Stimulated activated naive CD8-positive, alpha-beta T cell treated with anti-CD3 and anti-CD28 coated beads, Interleukin-15, amount 100 ng/mL, for 72 hours (primary cell): ENCODE measurements at regions not wholly inside any gene's neighbourhood (a gene's known extent, or its start where the extent isn't known, plus 50 kb on each side); places are given as distances from the start of the nearest gene placed in this dataset.

ENCODE experiments used
- ATAC-seq: fragments of 150-1000 bp; cut with Tn5 transposase; 2 replicates; pipeline ENCODE4 v1.10.0; 2021; ENCODE audit warnings: mild to moderate bottlenecking, moderate library complexity
- DNase-seq, 2 donors: peaks; one replicate each; pipeline ENCODE4 v3.0.0; 2021 to 2022
- H3K27ac Mint-ChIP-seq, 2 donors: one replicate each; pipeline ENCODE4 v1.8.0; 2022; ENCODE audit warnings: mild to moderate bottlenecking in 2 of 2, mixed read lengths in 2 of 2, moderate library complexity in 2 of 2
- H3K27me3 Mint-ChIP-seq: one replicate; pipeline ENCODE4 v1.8.0; 2022; ENCODE audit warnings: mixed read lengths
- H3K4me1 Mint-ChIP-seq: one replicate; pipeline ENCODE4 v1.8.0; 2022; ENCODE audit warnings: mild to moderate bottlenecking, mixed read lengths
- H3K4me3 Mint-ChIP-seq, 2 donors: one replicate each; pipeline ENCODE4 v1.8.0; 2022; ENCODE audit warnings: mild to moderate bottlenecking in 2 of 2, mixed read lengths in 2 of 2, moderate library complexity in 1 of 2
- H3K9me3 Mint-ChIP-seq, 2 donors: one replicate each; pipeline ENCODE4 v1.8.0; 2022; ENCODE audit warnings: mixed read lengths in 2 of 2

DNA sequence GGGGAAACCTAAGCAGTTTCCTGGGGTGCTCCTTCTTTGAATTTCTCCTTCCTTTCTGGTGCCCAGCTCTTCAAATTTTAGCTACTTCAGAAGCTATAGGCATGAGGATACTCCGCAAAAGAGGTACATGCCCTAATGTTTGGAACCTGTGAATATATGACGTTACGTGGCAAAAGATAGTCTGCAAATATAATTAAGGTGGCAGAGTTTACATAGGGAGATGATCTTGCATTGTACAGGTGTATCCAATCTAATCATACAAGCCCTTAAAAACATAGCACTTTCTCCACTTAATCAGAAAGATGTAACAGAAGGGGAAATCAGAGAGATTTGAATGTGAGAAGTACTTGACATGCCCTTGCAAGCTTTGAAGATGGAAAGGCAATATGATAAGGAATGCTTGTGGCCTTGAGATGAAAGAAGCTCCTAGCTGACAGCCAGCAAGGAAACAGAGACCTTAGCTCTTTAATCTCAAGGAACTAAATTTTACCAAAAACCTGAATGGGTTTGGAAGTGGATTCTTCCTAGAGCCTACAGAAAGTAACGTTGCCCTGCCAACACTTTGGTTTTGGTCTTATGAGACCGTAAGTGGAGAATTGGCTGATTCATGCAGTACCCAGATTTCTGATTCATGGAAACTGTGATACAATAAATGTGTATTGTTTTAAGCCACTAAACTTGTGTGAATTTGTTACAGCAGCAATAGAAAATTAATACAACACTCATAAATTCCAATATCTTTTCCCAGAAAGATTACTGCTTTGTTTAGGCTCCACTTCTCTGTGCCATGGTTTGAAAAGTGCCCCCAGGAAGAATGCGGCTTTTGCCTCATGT lies 268.4 kb downstream of the FAM170A start:
- ATAC-seq (no peak), DNase-seq (no peak)
- Mint-ChIP-seq H3K4me1 (no peaks in the 10 kb centered on the region), H3K9me3 (peaks cover 0 to 3% of the 10 kb centered on the region in 2 donors), H3K27ac (no peak overlapping the region), H3K4me3 (no peak overlapping the region), H3K27me3 (no peaks in the 10 kb centered on the region)

DNA sequence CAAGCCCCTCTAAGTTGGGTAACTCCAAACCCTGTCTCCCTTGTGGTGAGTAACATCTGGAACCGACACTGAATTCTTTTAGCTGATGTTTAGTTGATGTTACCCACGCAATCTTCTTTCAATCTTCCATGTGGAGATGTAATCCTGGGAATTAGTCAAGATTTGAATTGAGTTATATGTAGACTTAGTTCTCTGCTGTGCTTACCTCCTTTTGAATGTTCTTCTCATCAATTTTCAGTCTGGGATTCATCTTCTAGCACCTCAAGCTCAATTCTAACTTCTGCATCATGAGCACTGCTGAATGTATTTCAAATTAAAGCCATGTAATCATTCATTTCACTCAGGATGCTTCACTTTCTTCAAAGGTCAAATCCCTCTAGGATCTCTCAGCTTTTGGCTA lies 270.6 kb downstream of the FAM170A start:
- H3K4me1 Mint-ChIP-seq: no peaks in the 10 kb centered on the region
- DNase-seq (no peak), ATAC-seq (no peak)
- H3K4me3 Mint-ChIP-seq: no peak overlapping the region
- no peaks in the 10 kb centered on the region for H3K9me3 Mint-ChIP-seq
- no peak overlapping the region for H3K27ac Mint-ChIP-seq
- no peaks in the 10 kb centered on the region for H3K27me3 Mint-ChIP-seq

DNA sequence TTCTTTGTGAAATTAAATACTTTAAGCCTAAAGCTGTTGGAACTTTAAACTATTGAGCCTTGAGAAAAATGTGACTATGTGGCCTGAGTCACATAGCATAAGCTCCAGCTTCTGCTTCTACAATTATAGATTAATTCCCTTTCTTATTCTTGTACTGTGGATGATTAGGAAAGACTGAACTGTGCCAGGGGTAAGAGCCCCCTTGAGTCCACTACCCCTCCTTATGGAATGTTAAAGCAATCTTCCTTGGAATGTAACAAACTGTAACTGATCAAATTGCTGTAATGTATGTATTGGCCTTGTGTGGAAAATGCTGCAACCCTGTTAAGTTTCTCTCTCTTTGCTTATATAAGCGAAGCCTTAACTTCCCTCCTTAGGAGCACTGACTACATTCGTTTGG lies 273.2 kb downstream of the FAM170A start:
- no peak for ATAC-seq
- no peaks in the 10 kb centered on the region for H3K27me3 Mint-ChIP-seq
- no peak overlapping the region for H3K4me3 Mint-ChIP-seq
- no peak for DNase-seq
- H3K27ac Mint-ChIP-seq: no peak overlapping the region
- H3K9me3 Mint-ChIP-seq: peaks cover 0 to 10% of the 10 kb centered on the region in 2 donors
- no peaks in the 10 kb centered on the region for H3K4me1 Mint-ChIP-seq

GRCh38 chr5:119913425-119913824 lies 284.1 kb downstream of the FAM170A start:
- DNase-seq (no peak), ATAC-seq (no peak)
- no peak overlapping the region for H3K4me3 Mint-ChIP-seq
- peaks cover 0 to 15% of the 10 kb centered on the region in 2 donors for H3K9me3 Mint-ChIP-seq
- H3K27ac Mint-ChIP-seq: no peak overlapping the region
- no peaks in the 10 kb centered on the region for H3K4me1 Mint-ChIP-seq
- no peaks in the 10 kb centered on the region for H3K27me3 Mint-ChIP-seq

- Mint-ChIP-seq H3K9me3 (no peaks in the 10 kb centered on the region), H3K4me3 (no peak overlapping the region), H3K27ac (no peak overlapping the region), H3K27me3 (no peaks in the 10 kb centered on the region), H3K4me1 (no peaks in the 10 kb centered on the region)
- DNase-seq (no peak), ATAC-seq (no peak)
Observed at GRCh38 chr5:119919279-119919678, 289.9 kb downstream of the FAM170A start.

GRCh38 chr5:119926301-119926700 lies 296.9 kb downstream of the FAM170A start:
- no peak overlapping the region for H3K4me3 Mint-ChIP-seq
- no peaks in the 10 kb centered on the region for H3K4me1 Mint-ChIP-seq

DNA sequence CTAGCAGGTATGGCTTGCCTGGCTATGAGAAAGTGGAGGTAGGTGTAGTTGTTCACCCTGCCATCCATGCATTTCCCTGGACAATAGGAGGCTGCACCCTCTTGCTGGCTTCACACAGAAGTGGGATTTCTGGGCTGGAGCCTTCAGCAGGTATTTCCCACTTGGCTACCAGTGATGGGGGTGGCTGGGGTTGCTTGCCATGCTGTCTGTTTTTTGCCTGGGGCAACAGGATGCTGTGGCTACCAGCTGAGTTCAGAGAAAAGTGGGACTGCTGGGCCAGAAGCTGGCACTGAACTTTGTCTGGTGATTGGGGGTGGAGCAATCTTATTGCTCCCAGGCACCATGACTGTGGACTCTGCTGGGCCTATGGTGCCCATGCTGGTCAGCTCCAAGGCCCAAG lies 299.6 kb downstream of the FAM170A start:
- Mint-ChIP-seq H3K9me3 (no peaks in the 10 kb centered on the region), H3K27ac (no peak overlapping the region), H3K4me3 (no peak overlapping the region), H3K4me1 (no peaks in the 10 kb centered on the region), H3K27me3 (no peaks in the 10 kb centered on the region)
- ATAC-seq: no peak
- DNase-seq: no peak

More at GRCh38 chr5:119926301-119926700, 296.9 kb downstream of the FAM170A start:
- Mint-ChIP-seq H3K27me3 (no peaks in the 10 kb centered on the region), H3K9me3 (no peaks in the 10 kb centered on the region), H3K27ac (no peak overlapping the region)
- ATAC-seq (no peak), DNase-seq (no peak)

DNA sequence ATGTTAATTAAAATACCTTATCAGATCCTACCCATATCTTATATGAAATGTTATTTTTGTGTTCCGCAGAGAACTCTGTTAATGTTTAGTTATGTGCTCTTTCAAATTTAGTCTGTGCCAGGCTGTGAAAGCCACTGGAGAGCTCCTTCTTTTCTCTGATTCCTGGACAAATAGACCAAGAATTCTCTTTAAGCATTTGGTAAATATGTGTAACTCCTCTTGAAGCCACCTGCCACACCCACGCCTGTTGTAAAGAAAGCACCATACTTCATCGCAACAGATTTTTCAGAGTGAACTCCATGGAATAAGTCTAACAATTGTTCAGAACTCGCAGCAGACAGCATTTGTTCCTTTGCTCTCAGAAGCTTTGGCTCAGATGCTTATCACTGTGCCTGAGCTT lies 301.1 kb downstream of the FAM170A start:
- Mint-ChIP-seq H3K9me3 (no peaks in the 10 kb centered on the region), H3K4me1 (no peaks in the 10 kb centered on the region)

DNA sequence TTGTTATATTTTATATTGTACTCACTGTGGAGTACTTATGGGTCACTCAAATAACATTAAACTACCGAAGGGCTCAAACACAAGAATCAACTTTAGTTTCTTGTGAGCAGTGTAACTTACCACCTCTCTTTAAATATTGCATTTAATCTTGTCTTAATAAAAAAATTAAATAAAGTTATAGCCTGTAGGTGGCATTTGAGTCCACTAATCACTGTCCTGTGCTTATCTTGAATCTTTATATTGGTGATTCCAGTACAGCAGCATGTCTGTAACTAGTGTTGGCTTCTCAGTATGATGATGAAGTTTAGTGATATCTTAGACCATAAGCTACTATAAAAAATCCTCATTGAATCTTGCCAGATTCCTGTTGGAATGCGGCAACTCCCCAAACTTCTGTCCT lies 313.8 kb downstream of the FAM170A start:
- Mint-ChIP-seq H3K4me3 (no peak overlapping the region), H3K9me3 (peaks cover 0 to 5% of the 10 kb centered on the region in 2 donors), H3K4me1 (no peaks in the 10 kb centered on the region), H3K27ac (no peak overlapping the region), H3K27me3 (no peaks in the 10 kb centered on the region)
- DNase-seq (no peak), ATAC-seq (no peak)

More for the DNA sequence above, 301.1 kb downstream of the FAM170A start:
- ATAC-seq (no peak), DNase-seq (no peak)
- Mint-ChIP-seq H3K27ac (no peak overlapping the region), H3K4me3 (no peak overlapping the region), H3K27me3 (no peaks in the 10 kb centered on the region)

- Mint-ChIP-seq H3K4me3 (no peak overlapping the region), H3K4me1 (no peaks in the 10 kb centered on the region), H3K9me3 (no peaks in the 10 kb centered on the region), H3K27ac (no peak overlapping the region), H3K27me3 (no peaks in the 10 kb centered on the region)
- DNase-seq (no peak), ATAC-seq (no peak)
Observed at GRCh38 chr5:119945691-119946090, 316.3 kb downstream of the FAM170A start.

DNA sequence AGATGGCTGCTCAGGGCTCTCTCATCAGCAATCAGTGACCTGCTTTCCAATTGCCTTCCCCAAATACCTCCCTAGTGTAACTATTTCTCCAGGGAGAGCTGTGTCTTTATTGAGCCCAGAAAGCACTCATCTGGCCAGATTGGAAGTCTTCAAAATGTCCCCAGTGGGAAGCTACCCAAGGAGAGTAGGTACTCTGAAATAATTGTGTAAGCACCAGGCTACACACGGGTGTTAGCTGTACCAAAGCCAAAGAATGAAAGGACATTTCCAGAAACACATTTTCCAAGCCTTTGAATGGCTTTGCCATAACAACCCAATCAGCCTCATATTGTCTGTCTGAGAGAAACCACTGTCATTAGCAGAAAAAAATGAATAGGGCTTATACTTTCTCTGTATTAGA lies 318.8 kb downstream of the FAM170A start:
- no peak overlapping the region for H3K4me3 Mint-ChIP-seq
- H3K27ac Mint-ChIP-seq: no peak overlapping the region
- no peaks in the 10 kb centered on the region for H3K4me1 Mint-ChIP-seq
- no peaks in the 10 kb centered on the region for H3K9me3 Mint-ChIP-seq
- no peak for ATAC-seq
- no peak for DNase-seq
- no peaks in the 10 kb centered on the region for H3K27me3 Mint-ChIP-seq

- no peaks in the 10 kb centered on the region for H3K27me3 Mint-ChIP-seq
- no peaks in the 10 kb centered on the region for H3K4me1 Mint-ChIP-seq
- no peak overlapping the region for H3K4me3 Mint-ChIP-seq
- ATAC-seq (no peak), DNase-seq (no peak)
- no peaks in the 10 kb centered on the region for H3K9me3 Mint-ChIP-seq
- no peak overlapping the region for H3K27ac Mint-ChIP-seq
Observed at GRCh38 chr5:119949426-119949999, 320.2 kb downstream of the FAM170A start.

GRCh38 chr5:119951330-119951934 lies 322.1 kb downstream of the FAM170A start:
- ATAC-seq (no peak), DNase-seq (no peak)
- no peak overlapping the region for H3K4me3 Mint-ChIP-seq
- no peak overlapping the region for H3K27ac Mint-ChIP-seq
- H3K27me3 Mint-ChIP-seq: no peaks in the 10 kb centered on the region
- H3K9me3 Mint-ChIP-seq: no peaks in the 10 kb centered on the region
- no peaks in the 10 kb centered on the region for H3K4me1 Mint-ChIP-seq

DNA sequence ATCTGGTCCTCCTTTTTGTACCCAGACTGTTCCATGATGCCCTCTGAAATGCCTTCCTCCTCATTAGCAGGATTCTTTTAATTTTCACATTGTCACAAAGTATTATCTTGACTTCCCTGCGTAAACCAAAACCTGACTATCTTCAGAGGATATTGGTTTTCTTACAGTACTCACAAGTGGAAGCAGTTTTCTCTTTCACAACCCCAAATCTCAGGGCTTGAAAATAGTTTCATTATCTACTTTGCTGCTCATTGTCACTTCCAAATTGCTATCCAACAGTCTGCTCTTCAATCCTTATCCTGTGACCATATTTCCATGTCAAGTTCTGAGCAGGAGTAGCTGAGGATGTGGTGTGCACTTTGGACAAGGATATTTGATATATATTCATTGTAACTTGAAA lies 324.1 kb downstream of the FAM170A start:
- Mint-ChIP-seq H3K27me3 (no peaks in the 10 kb centered on the region), H3K4me3 (no peak overlapping the region), H3K9me3 (no peaks in the 10 kb centered on the region), H3K27ac (no peak overlapping the region), H3K4me1 (no peaks in the 10 kb centered on the region)
- no peak for ATAC-seq
- no peak for DNase-seq

- ATAC-seq (no peak), DNase-seq (no peak)
- Mint-ChIP-seq H3K4me1 (no peaks in the 10 kb centered on the region), H3K27me3 (no peaks in the 10 kb centered on the region), H3K9me3 (no peaks in the 10 kb centered on the region), H3K27ac (no peak overlapping the region), H3K4me3 (no peak overlapping the region)
Observed at GRCh38 chr5:119954106-119954505, 324.7 kb downstream of the FAM170A start.

DNA sequence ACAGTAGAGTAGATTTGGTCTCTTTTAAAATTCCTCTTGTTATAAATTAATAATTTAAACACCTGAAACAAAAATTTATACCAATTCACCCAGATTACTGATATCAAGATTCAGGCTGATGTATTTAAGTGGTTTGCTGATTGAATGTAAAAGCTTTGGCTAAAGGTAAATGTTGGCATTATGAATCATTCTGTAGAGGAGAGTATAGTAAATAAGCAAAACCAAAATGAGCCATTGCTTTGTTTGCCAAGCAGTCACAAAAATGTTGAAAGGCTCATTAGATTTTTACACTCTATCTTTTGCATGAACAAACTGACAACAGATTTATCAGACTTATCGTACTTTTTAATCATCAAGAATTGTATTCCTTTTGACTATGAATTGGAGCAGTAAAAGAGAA lies 332.6 kb downstream of the FAM170A start:
- DNase-seq: no peak
- no peaks in the 10 kb centered on the region for H3K4me1 Mint-ChIP-seq
- no peak overlapping the region for H3K4me3 Mint-ChIP-seq
- no peaks in the 10 kb centered on the region for H3K27me3 Mint-ChIP-seq
- H3K27ac Mint-ChIP-seq: no peak overlapping the region
- ATAC-seq: no peak
- peaks cover 0 to 6% of the 10 kb centered on the region in 2 donors for H3K9me3 Mint-ChIP-seq
